Hepatocyte (in vitro differentiated cells): ENCODE measurements at regions not wholly inside any gene's neighbourhood (a gene's known extent, or its start where the extent isn't known, plus 50 kb on each side); places are given as distances from the start of the nearest gene placed in this dataset.
A peak's percentile ranks its signal among the peaks of the same experiment; 100 is the strongest.

Source experiments
- DNase-seq: peaks from one replicate; pipeline ENCODE4 v3.0.0-alpha.2; 2016; ENCODE audit warnings: low spot score
- H2AFZ ChIP-seq: fragments of 200-600 bp; sonication (generic); 2 replicates; pipeline ENCODE4 v1.6.0; 2016; ENCODE audit warnings: antibody characterized with exemption, mild to moderate bottlenecking
- H3K27ac ChIP-seq: fragments of 200-600 bp; sonication (generic); 2 replicates; pipeline ENCODE4 v1.5.1; 2016; ENCODE audit warnings: mild to moderate bottlenecking
- H3K27me3 ChIP-seq: fragments of 200-600 bp; sonication (generic); 2 replicates; pipeline ENCODE4 v1.6.1; 2016
- H3K36me3 ChIP-seq: fragments of 200-600 bp; sonication (generic); replicated peaks from 2 replicates; pipeline ENCODE4 v1.5.1; 2016; ENCODE audit warnings: low read depth; ENCODE audit not compliant: insufficient read depth
- H3K4me1 ChIP-seq: fragments of 200-600 bp; sonication (generic); 2 replicates; pipeline ENCODE4 v1.5.1; 2016; ENCODE audit warnings: mild to moderate bottlenecking, moderate library complexity; ENCODE audit not compliant: insufficient read depth
- H3K4me2 ChIP-seq: fragments of 200-600 bp; sonication (generic); 2 replicates; pipeline ENCODE4 v1.6.0; 2016
- H3K4me3 ChIP-seq: fragments of 200-600 bp; sonication (generic); 2 replicates; pipeline ENCODE4 v1.5.1; 2016; ENCODE audit warnings: mild to moderate bottlenecking
- H3K79me2 ChIP-seq: fragments of 200-600 bp; sonication (generic); 2 replicates; pipeline ENCODE4 v1.6.0; 2017; ENCODE audit warnings: mild to moderate bottlenecking
- H3K9me2 ChIP-seq: fragments of 200-600 bp; sonication (generic); replicated peaks from 2 replicates; pipeline ENCODE4 v1.6.0; 2017; ENCODE audit warnings: mild to moderate bottlenecking; ENCODE audit not compliant: insufficient read depth
- H3K9me3 ChIP-seq: fragments of 200-600 bp; sonication (generic); 2 replicates; pipeline ENCODE4 v1.5.1; 2016; ENCODE audit warnings: low read depth, mild to moderate bottlenecking
- H4K20me1 ChIP-seq: fragments of 200-600 bp; sonication (generic); 2 replicates; pipeline ENCODE4 v1.6.0; 2016; ENCODE audit warnings: mild to moderate bottlenecking; ENCODE audit not compliant: insufficient read depth, poor library complexity, severe bottlenecking
- EZH2 ChIP-seq: fragments of 200-600 bp; sonication (generic); IDR thresholded peaks from 2 replicates; pipeline ENCODE4 v1.6.1; 2016; ENCODE audit warnings: antibody characterized with exemption, mild to moderate bottlenecking, borderline replicate concordance
- EZH2phosphoT487 ChIP-seq: fragments of 200-600 bp; sonication (generic); IDR thresholded peaks from one replicate; pipeline ENCODE4 v1.6.1; 2018; ENCODE audit warnings: antibody characterized with exemption, mild to moderate bottlenecking, low read depth, moderate library complexity; ENCODE audit not compliant: unreplicated experiment, severe bottlenecking
- WGBS: methylation state at CpG from one replicate; pipeline ENCODE4 v1.1.6; 2016; ENCODE audit warnings: low lambda C conversion rate; ENCODE audit errors: missing lambda C conversion rate; 5-methylcytosine and 5-hydroxymethylcytosine counted together
- TF ChIP-seq, protein P1 (sequence below): fragments of 200-600 bp; sonication (generic); IDR thresholded peaks from 2 replicates; pipeline ENCODE4 v1.5.1; 2016; ENCODE audit warnings: antibody characterized with exemption, mild to moderate bottlenecking; ENCODE audit not compliant: poor library complexity

DNA sequence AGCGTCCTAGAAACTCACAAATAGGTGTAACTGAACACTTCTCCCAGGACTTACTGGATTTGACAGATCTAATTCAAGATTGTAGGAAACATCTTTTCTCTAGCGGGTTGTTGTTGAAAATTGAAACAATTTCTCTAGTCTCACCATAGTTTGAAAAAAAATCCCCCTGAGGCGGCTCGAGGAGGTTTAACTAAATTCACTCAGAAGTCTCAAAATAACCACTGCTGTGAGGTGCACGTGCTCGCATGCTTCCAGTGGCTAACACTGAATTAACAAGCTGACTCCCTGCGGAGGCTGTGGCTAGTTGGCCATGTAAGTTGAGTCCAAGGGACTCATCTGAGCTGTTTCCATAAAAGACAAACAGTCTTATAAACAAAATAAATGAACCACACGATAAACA lies 503.9 kb downstream of the OCA2 start:
- Histone ChIP-seq H3K27ac (no peak overlapping the region), H3K36me3 (no peaks in the 10 kb centered on the region), H2AFZ (no peak overlapping the region), H3K9me2 (no peaks in the 10 kb centered on the region), H3K27me3 (no peaks in the 10 kb centered on the region), H4K20me1 (no peaks in the 10 kb centered on the region), H3K9me3 (no peaks in the 10 kb centered on the region), H3K4me3 (no peak overlapping the region), H3K4me1 (no peaks in the 10 kb centered on the region), H3K4me2 (no peak overlapping the region), H3K79me2 (no peaks in the 10 kb centered on the region)
- DNase-seq: no peak
- WGBS: 77% methylated on average over 8 of the region's 8 CpGs
- TF ChIP-seq EZH2phosphoT487: no peak
- TF ChIP-seq, protein P1, sequence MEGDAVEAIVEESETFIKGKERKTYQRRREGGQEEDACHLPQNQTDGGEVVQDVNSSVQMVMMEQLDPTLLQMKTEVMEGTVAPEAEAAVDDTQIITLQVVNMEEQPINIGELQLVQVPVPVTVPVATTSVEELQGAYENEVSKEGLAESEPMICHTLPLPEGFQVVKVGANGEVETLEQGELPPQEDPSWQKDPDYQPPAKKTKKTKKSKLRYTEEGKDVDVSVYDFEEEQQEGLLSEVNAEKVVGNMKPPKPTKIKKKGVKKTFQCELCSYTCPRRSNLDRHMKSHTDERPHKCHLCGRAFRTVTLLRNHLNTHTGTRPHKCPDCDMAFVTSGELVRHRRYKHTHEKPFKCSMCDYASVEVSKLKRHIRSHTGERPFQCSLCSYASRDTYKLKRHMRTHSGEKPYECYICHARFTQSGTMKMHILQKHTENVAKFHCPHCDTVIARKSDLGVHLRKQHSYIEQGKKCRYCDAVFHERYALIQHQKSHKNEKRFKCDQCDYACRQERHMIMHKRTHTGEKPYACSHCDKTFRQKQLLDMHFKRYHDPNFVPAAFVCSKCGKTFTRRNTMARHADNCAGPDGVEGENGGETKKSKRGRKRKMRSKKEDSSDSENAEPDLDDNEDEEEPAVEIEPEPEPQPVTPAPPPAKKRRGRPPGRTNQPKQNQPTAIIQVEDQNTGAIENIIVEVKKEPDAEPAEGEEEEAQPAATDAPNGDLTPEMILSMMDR: no peak
- no peak for TF ChIP-seq EZH2

DNA sequence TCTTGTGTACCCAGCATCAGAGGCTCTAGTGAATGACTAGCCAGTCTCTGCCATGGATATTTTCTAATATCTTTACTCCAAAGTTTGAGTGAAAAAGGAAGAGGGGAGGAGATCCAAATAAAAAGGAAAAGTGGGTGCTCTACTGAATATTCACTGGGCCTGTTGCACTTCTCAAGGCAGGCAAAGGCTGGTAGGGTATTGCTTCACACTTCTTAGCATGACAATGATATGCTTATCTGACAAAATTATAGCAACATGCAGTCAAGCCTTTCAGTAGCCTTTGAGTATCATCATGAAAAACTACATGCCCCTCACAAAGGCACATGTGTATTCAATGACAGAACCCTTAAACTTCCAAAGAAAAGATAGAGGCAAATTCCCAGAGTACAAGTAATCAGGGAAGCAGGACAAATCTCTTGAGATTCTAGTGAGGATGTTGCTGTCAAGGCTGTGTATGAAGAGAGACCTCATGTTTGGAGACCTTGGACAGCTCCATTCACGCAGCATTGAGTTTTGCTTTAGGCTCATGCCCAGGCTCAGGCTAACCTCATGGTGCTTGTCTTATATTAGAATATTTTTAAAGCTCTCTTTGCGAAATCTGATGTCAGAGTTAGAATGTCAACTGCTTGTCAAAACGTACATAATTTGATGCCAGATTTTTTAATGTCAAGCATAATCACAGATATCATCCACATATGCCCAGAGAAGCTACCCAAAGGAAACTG lies 506.9 kb downstream of the OCA2 start:
- 42% methylated on average over 3 of the region's 3 CpGs for WGBS
- H3K4me2 ChIP-seq: no peak overlapping the region
- no peaks in the 10 kb centered on the region for H3K4me1 ChIP-seq
- no peak overlapping the region for H3K4me3 ChIP-seq
- H3K27ac ChIP-seq: no peak overlapping the region
- no peaks in the 10 kb centered on the region for H4K20me1 ChIP-seq
- peak; percentile 23 for DNase-seq
- H2AFZ ChIP-seq: no peak overlapping the region
- no peaks in the 10 kb centered on the region for H3K9me3 ChIP-seq
- H3K9me2 ChIP-seq: no peaks in the 10 kb centered on the region
- H3K27me3 ChIP-seq: no peaks in the 10 kb centered on the region
- H3K79me2 ChIP-seq: no peaks in the 10 kb centered on the region
- H3K36me3 ChIP-seq: no peaks in the 10 kb centered on the region
- TF ChIP-seq EZH2 (no peak), EZH2phosphoT487 (no peak)
- TF ChIP-seq, protein P1: no peak
